Ureter (tissue), 1 donor: ENCODE measurements at regions not wholly inside any gene's neighbourhood (a gene's known extent, or its start where the extent isn't known, plus 50 kb on each side); places are given as distances from the start of the nearest gene placed in this dataset.
A peak's percentile ranks its signal among the peaks of the same experiment; 100 is the strongest.
"Not testable (repeated sequence)": the region's sequence is repeated elsewhere in the genome, so short reads cannot be mapped to it uniquely, and the experiment has no call there.

ENCODE experiments used
- DNase-seq: peaks from one replicate; pipeline ENCODE4 v3.0.0-alpha.2; 2020; ENCODE audit warnings: low spot score
- donor health status: DM: yes; HTN: yes; CAD: no.

GRCh38 chr3:184477940-184478339 is 83.6 kb upstream of the EPHB3 start:
- DNase-seq: no peak

GRCh38 chr3:184479426-184480126 is 82.0 kb upstream of the EPHB3 start:
- DNase-seq: no peak

GRCh38 chr3:184480831-184481230 is 80.8 kb upstream of the EPHB3 start:
- DNase-seq: no peak

- no peak for DNase-seq
Observed at GRCh38 chr3:184481984-184482671, 79.5 kb upstream of the EPHB3 start.

DNA sequence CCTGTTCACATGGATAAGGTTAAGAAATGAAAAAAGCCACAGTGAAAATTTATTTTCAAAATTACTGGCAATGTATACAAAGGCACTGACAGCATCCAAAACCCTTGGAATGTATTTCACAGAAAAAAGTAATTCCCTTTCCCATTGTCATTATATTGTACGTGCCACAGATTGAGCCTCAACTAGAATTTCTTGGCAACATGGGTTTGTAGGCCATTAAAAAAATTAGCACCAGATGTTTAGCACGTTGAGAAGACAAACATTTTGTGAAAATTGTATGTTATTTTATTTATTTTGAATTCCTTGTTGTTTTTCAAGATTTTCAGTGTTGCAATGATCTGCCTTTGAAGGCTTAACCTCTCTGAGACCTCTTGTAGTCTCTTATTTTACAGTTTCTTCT is 76.3 kb upstream of the EPHB3 start:
- no peak for DNase-seq

DNA sequence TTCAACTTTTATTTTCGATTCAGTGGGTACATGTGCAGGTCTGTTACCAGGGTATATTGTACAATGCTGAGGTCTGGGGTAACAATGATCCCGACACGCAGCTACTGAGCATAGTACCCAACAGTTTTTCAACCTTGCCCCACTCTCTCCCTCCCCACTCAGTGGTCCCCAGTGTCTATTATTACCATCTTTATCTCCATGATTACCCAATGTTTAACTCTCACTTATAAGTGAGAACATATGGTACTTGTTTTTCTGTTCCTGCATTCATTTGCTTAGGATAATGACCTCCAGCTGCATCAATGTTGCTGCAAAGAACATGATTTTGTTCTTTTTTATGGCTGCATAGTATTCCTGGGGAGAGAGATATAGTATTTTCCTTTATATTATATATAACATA is 75.7 kb upstream of the EPHB3 start:
- no peak for DNase-seq

GRCh38 chr3:184486614-184487013 is 75.0 kb upstream of the EPHB3 start:
- no peak for DNase-seq

- DNase-seq: no peak
Observed at GRCh38 chr3:184488577-184488976, 73.0 kb upstream of the EPHB3 start.

DNA sequence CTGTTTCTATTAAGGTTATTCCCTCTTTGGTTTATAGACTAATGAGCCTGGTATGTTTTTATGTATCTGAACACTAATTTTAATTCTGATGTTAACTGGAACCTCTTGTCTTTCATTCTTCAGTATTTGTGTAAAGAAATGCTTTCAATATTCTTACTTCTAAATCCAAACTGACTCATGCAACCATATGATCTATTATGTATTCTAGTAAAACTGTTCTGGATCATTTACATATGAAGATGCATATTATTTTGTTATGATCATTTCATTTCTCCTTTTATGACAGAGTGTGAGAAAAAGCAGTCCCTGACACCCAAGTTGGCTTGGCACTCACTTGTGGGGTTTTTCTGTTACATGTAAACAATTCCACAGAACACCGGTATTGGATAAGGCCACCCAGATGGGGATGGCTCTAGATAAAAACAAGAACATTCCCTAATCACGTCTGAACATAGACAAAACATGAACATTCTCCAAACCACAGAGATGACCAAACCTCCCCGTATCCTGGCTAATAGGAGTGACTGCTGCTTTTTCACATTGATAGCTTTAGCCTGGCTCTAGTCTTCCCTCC is 72.2 kb upstream of the EPHB3 start:
- no peak for DNase-seq

GRCh38 chr3:184491011-184491576 is 70.5 kb upstream of the EPHB3 start:
- peak; percentile 68 for DNase-seq

- no peak for DNase-seq
Observed at GRCh38 chr3:184491867-184492615, 69.5 kb upstream of the EPHB3 start.

DNA sequence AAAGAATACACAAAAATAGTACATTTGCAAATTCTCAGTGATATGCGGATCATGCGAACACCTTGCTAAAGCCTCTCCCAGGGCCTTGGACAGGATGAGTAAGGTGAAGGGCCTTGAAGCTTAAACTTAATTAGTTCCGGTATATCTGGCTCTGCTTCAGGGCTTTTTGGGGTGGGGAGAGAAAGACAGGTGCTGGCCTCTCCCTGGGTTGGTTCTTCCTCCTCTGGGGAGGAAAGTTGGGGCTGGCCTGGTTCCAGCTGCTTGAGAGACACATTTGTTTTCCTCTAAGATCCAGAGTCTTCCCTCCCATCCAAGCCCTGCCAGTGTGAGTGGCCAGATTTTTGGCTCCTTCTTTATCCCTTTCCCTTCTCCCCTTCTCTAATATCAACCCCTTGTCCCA is 64.7 kb upstream of the EPHB3 start:
- no peak for DNase-seq

- no peak for DNase-seq
Observed at GRCh38 chr3:184497804-184498203, 63.8 kb upstream of the EPHB3 start.

DNA sequence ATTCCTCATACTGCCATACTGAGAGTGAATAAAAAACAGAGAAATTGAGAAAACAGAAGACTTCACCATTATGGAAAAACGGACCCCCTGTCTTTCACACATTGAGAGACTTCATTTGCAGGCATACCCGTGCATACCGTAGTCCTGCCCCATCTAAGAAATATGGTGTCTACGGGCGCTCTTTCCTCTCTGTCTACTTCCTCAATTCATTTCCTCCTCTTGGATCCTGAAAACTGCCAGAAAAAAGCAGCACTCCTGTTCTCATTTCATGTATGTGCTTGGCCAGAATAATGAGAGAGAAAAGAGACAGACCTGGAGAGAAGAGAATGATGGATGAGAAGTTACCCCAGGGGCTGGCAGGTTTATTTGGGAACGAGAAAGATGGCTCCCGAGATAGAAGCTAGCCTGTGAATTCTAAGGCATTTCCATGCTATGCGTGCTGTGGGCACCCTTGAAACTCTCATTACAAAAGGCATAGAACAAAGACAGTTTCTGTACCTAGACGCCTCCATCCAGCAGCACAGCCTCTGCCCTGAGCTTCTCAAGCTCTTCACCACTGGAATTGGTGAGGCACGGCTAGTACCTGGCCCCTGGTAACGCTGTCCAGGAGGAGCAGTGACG is 62.5 kb upstream of the EPHB3 start:
- DNase-seq: no peak

- no peak for DNase-seq
Observed at GRCh38 chr3:184500344-184500923, 61.2 kb upstream of the EPHB3 start.

GRCh38 chr3:184502123-184502667 is 59.4 kb upstream of the EPHB3 start:
- no peak for DNase-seq

DNA sequence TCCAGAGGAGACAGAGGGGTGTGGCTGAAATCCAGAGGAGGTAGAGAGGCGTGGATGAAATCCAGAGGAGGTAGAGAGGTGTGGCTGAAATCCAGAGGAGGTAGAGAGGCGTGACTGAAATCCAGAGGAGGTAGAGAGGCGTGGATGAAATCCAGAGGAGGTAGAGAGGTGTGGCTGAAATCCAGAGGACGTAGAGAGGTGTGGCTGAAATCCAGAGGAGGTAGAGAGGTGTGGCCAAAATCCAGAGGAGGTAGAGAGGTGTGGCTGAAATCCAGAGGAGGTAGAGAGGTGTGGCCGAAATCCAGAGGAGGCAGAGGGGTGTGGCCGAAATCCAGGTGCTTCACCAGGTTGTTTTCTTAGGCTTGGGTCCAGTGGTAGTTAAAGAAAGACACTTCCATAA is 58.7 kb upstream of the EPHB3 start:
- not testable (repeated sequence) for DNase-seq

DNA sequence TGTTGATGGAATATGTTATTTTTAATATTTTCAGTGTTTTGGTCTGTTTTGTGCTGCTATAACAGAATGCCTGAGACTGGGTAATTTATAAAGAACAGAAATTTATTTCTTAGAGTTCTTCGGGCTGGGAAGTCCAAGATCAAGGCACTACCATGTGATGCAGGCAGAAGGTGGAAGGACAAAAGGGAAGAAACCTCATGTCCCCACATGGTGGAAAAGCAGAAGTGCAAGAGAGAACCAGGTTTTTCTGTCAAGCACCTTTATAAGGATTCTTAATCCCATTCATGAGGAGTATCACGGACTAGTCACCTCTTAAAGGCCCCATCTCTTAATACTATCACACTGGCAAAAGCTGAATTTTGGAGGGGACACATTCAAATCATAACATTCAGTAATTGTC is 57.9 kb upstream of the EPHB3 start:
- no peak for DNase-seq

DNA sequence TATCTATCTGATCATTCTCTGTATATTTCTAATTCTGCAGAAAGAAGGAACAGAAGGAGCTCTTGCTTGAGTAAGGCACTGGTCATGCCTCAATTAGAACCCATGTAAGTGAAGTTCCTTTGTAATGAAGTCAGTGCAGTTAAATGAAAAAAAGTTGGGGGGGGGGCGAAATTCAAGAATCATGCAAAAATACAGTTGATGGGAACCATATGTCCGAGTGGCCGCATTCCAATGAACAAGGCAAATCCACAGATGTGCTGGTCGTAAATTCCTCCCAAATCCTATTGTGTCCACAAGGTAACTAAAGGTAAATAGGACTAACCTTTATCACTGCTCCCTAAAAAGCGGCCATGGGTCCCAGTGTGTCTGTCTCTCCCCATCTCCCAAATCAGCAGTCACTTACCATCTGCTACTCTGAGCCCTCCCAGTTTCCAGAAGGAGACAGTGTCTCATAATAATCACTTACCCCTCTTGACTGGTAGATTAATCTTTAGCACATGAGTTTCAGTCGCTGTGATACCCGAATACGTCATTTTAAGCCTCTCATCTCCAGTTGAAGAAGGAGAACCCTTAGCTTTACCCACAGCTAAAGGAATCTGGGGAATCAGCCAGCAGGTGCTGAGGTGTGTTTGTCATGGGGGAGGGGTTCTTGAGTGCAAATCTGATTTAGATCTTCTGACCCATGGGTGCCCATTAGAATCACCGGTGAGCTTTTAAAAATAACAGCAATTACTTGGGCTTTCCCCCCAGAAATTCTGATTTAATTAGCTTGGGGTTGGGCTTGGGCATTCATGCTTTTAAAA is 56.3 kb upstream of the EPHB3 start:
- DNase-seq: no peak

DNA sequence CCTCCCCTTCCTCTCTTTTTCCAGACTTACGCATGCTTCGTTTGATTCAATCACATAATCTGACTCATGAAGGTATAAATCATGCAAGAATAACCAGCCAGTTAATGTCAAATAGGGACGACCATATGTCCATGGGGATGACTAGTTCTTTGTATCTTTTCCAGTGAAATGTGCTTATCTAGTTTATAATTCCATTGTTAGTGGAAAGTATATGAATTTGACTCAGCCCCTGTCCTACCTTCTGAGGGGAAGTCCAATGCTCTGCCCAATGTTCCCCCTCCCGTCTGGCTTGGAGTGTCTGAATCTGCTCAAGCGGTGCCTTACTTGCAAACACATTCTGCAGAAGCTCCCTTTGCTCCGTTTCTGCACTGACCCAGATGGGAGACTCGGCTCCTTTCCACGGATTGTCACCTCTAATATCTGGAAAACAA is 55.0 kb upstream of the EPHB3 start:
- no peak for DNase-seq
